Stimulated activated CD4-positive, alpha-beta T cell treated with anti-CD3 and anti-CD28 coated beads, Interleukin-12 subunit alpha, Interleukin-12 subunit beta, amount 100 ng/mL, for 4 hours (primary cell): ENCODE measurements at regions not wholly inside any gene's neighbourhood (a gene's known extent, or its start where the extent isn't known, plus 50 kb on each side); places are given as distances from the start of the nearest gene placed in this dataset.
"Not testable (repeated sequence)": the region's sequence is repeated elsewhere in the genome, so short reads cannot be mapped to it uniquely, and the experiment has no call there.

Experiments used
- DNase-seq: peaks from one replicate; pipeline ENCODE4 v3.0.0-alpha.2; 2020

- no peak for DNase-seq
These were observed 346.9 kb upstream of the PSMD7 start for GRCh38 chr16:73949574-73950320.

GRCh38 chr16:73945631-73946030, 351.0 kb upstream of the PSMD7 start:
- DNase-seq, result no peak

- not testable (repeated sequence) for DNase-seq
These were observed 353.4 kb upstream of the PSMD7 start for GRCh38 chr16:73943184-73943583.

- not testable (repeated sequence) for DNase-seq
These were observed 355.8 kb upstream of the PSMD7 start for GRCh38 chr16:73940786-73941185.

GRCh38 chr16:73923951-73924350, 372.7 kb upstream of the PSMD7 start:
- no peak for DNase-seq

GRCh38 chr16:73921295-73921694, 375.3 kb upstream of the PSMD7 start:
- DNase-seq, result no peak

- no peak for DNase-seq
These were observed 379.6 kb upstream of the PSMD7 start for GRCh38 chr16:73916829-73917594.

GRCh38 chr16:73915935-73916334, 380.7 kb upstream of the PSMD7 start:
- DNase-seq, result no peak

GRCh38 chr16:73915140-73915539, 381.5 kb upstream of the PSMD7 start:
- no peak for DNase-seq

- DNase-seq, result no peak
These were observed 383.8 kb upstream of the PSMD7 start for GRCh38 chr16:73912850-73913249.

GRCh38 chr16:73912281-73912680, 384.3 kb upstream of the PSMD7 start:
- no peak for DNase-seq

GRCh38 chr16:73909529-73910035, 387.0 kb upstream of the PSMD7 start:
- no peak for DNase-seq

- DNase-seq, result no peak
These were observed 405.5 kb upstream of the PSMD7 start for GRCh38 chr16:73891129-73891542.

GRCh38 chr16:73890186-73891128, 406.2 kb upstream of the PSMD7 start:
- no peak for DNase-seq

GRCh38 chr16:73888840-73889490, 407.6 kb upstream of the PSMD7 start:
- no peak for DNase-seq

GRCh38 chr16:73887911-73888310, 408.7 kb upstream of the PSMD7 start:
- no peak for DNase-seq

GRCh38 chr16:73886426-73886825, 410.2 kb upstream of the PSMD7 start:
- DNase-seq, result no peak

GRCh38 chr16:73885319-73885718, 411.3 kb upstream of the PSMD7 start:
- no peak for DNase-seq

- DNase-seq, result no peak
These were observed 412.8 kb upstream of the PSMD7 start for GRCh38 chr16:73883841-73884240.

GRCh38 chr16:73883126-73883525, 413.5 kb upstream of the PSMD7 start:
- no peak for DNase-seq

- DNase-seq, result no peak
These were observed 414.0 kb upstream of the PSMD7 start for GRCh38 chr16:73882651-73883050.

GRCh38 chr16:73882033-73882432, 414.6 kb upstream of the PSMD7 start:
- no peak for DNase-seq
